ENCODE measurements at regions not wholly inside any gene's neighbourhood (a gene's known extent, or its start where the extent isn't known, plus 50 kb on each side); places are given as distances from the start of the nearest gene placed in this dataset.

GRCh38 chr19:31497709-31498108, 148.5 kb upstream of the TSHZ3 start:
- H3K4me1 Mint-ChIP-seq: no peaks in the 10 kb centered on the region
- Histone ChIP-seq H3K9me3 (ENCODE audit: control insufficient read depth in 2 of 2, low read length in 2 of 2) (no peaks in the 10 kb centered on the region), H3K27me3 (ENCODE audit: control insufficient read depth, insufficient read depth, low read length) (no peaks in the 10 kb centered on the region), H3K4me1 (ENCODE audit: control insufficient read depth, insufficient read depth, low read length, poor library complexity, severe bottlenecking) (no peaks in the 10 kb centered on the region), H3K27ac (ENCODE audit: insufficient read depth, low read length, poor library complexity, severe bottlenecking) (no peak overlapping the region), H3K36me3 (ENCODE audit: control insufficient read depth, insufficient read depth, low read length) (no peaks in the 10 kb centered on the region), H3K4me3 (ENCODE audit: low read depth, low read length) (no peak overlapping the region)
- no peak overlapping the region for H3K27ac Mint-ChIP-seq
- peaks cover 8% of the 10 kb centered on the region for H3K27me3 Mint-ChIP-seq
- H3K9me3 Mint-ChIP-seq: peaks cover 0 to 6% (median 0%) of the 10 kb centered on the region in 7 donors
- no peak for ATAC-seq (ENCODE audit: low read depth in 2 of 2)
- H3K36me3 Mint-ChIP-seq: no peaks in the 10 kb centered on the region
- no peak overlapping the region for H3K4me3 Mint-ChIP-seq
- DNase-seq: no peak

GRCh38 chr19:31498781-31499180, 149.5 kb upstream of the TSHZ3 start:
- Histone ChIP-seq H3K27ac (ENCODE audit: insufficient read depth, low read length, poor library complexity, severe bottlenecking) (no peak overlapping the region), H3K9me3 (ENCODE audit: control insufficient read depth in 2 of 2, low read length in 2 of 2) (no peaks in the 10 kb centered on the region), H3K36me3 (ENCODE audit: control insufficient read depth, insufficient read depth, low read length) (no peaks in the 10 kb centered on the region), H3K27me3 (ENCODE audit: control insufficient read depth, insufficient read depth, low read length) (no peaks in the 10 kb centered on the region), H3K4me1 (ENCODE audit: control insufficient read depth, insufficient read depth, low read length, poor library complexity, severe bottlenecking) (no peaks in the 10 kb centered on the region), H3K4me3 (ENCODE audit: low read depth, low read length) (no peak overlapping the region)
- peaks cover 0 to 6% (median 0%) of the 10 kb centered on the region in 7 donors for H3K9me3 Mint-ChIP-seq
- H3K4me1 Mint-ChIP-seq: no peaks in the 10 kb centered on the region
- DNase-seq: no peak
- peaks cover 8% of the 10 kb centered on the region for H3K27me3 Mint-ChIP-seq
- H3K36me3 Mint-ChIP-seq: no peaks in the 10 kb centered on the region
- H3K27ac Mint-ChIP-seq: no peak overlapping the region
- no peak overlapping the region for H3K4me3 Mint-ChIP-seq
- no peak for ATAC-seq (ENCODE audit: low read depth in 2 of 2)

- Mint-ChIP-seq H3K9me3 (peaks cover 0 to 6% (median 0%) of the 10 kb centered on the region in 7 donors), H3K36me3 (no peaks in the 10 kb centered on the region), H3K4me1 (no peaks in the 10 kb centered on the region), H3K4me3 (no peak overlapping the region), H3K27ac (no peak overlapping the region), H3K27me3 (peaks cover 8% of the 10 kb centered on the region)
- H3K4me1 ChIP-seq (ENCODE audit: control insufficient read depth, insufficient read depth, low read length, poor library complexity, severe bottlenecking): no peaks in the 10 kb centered on the region
- no peak for DNase-seq
- no peak overlapping the region for H3K27ac ChIP-seq (ENCODE audit: insufficient read depth, low read length, poor library complexity, severe bottlenecking)
- no peaks in the 10 kb centered on the region for H3K36me3 ChIP-seq (ENCODE audit: control insufficient read depth, insufficient read depth, low read length)
- no peaks in the 10 kb centered on the region for H3K9me3 ChIP-seq (ENCODE audit: control insufficient read depth in 2 of 2, low read length in 2 of 2)
- no peaks in the 10 kb centered on the region for H3K27me3 ChIP-seq (ENCODE audit: control insufficient read depth, insufficient read depth, low read length)
- ATAC-seq (ENCODE audit: low read depth in 2 of 2): no peak
- H3K4me3 ChIP-seq (ENCODE audit: low read depth, low read length): no peak overlapping the region
Observed at GRCh38 chr19:31499281-31500196, 150.3 kb upstream of the TSHZ3 start.

- no peaks in the 10 kb centered on the region for H3K27me3 ChIP-seq (ENCODE audit: control insufficient read depth, insufficient read depth, low read length)
- H3K4me3 ChIP-seq (ENCODE audit: low read depth, low read length): no peak overlapping the region
- Mint-ChIP-seq H3K36me3 (no peaks in the 10 kb centered on the region), H3K27ac (no peak overlapping the region), H3K9me3 (peaks cover 0 to 6% (median 0%) of the 10 kb centered on the region in 7 donors), H3K4me3 (no peak overlapping the region), H3K27me3 (peaks cover 8% of the 10 kb centered on the region), H3K4me1 (no peaks in the 10 kb centered on the region)
- ATAC-seq (ENCODE audit: low read depth in 2 of 2) (no peak), DNase-seq (no peak)
- no peaks in the 10 kb centered on the region for H3K4me1 ChIP-seq (ENCODE audit: control insufficient read depth, insufficient read depth, low read length, poor library complexity, severe bottlenecking)
- H3K36me3 ChIP-seq (ENCODE audit: control insufficient read depth, insufficient read depth, low read length): no peaks in the 10 kb centered on the region
- no peaks in the 10 kb centered on the region for H3K9me3 ChIP-seq (ENCODE audit: control insufficient read depth in 2 of 2, low read length in 2 of 2)
- no peak overlapping the region for H3K27ac ChIP-seq (ENCODE audit: insufficient read depth, low read length, poor library complexity, severe bottlenecking)
Observed at GRCh38 chr19:31500197-31500830, 151.1 kb upstream of the TSHZ3 start.

- Mint-ChIP-seq H3K4me3 (no peak overlapping the region), H3K9me3 (peaks cover 0 to 6% (median 0%) of the 10 kb centered on the region in 7 donors), H3K4me1 (no peaks in the 10 kb centered on the region), H3K36me3 (no peaks in the 10 kb centered on the region), H3K27ac (no peak overlapping the region), H3K27me3 (peaks cover 8% of the 10 kb centered on the region)
- Histone ChIP-seq H3K27ac (ENCODE audit: insufficient read depth, low read length, poor library complexity, severe bottlenecking) (no peak overlapping the region), H3K4me3 (ENCODE audit: low read depth, low read length) (no peak overlapping the region), H3K4me1 (ENCODE audit: control insufficient read depth, insufficient read depth, low read length, poor library complexity, severe bottlenecking) (no peaks in the 10 kb centered on the region), H3K27me3 (ENCODE audit: control insufficient read depth, insufficient read depth, low read length) (no peaks in the 10 kb centered on the region), H3K9me3 (ENCODE audit: control insufficient read depth in 2 of 2, low read length in 2 of 2) (no peaks in the 10 kb centered on the region), H3K36me3 (ENCODE audit: control insufficient read depth, insufficient read depth, low read length) (no peaks in the 10 kb centered on the region)
- ATAC-seq (ENCODE audit: low read depth in 2 of 2) (no peak), DNase-seq (no peak)
Observed at GRCh38 chr19:31500946-31501345, 151.7 kb upstream of the TSHZ3 start.

- no peak overlapping the region for H3K4me3 ChIP-seq (ENCODE audit: low read depth, low read length)
- DNase-seq (no peak), ATAC-seq (ENCODE audit: low read depth in 2 of 2) (no peak)
- Mint-ChIP-seq H3K27me3 (peaks cover 8% of the 10 kb centered on the region), H3K36me3 (no peaks in the 10 kb centered on the region), H3K27ac (no peak overlapping the region), H3K9me3 (peaks cover 0 to 6% (median 0%) of the 10 kb centered on the region in 7 donors), H3K4me1 (no peaks in the 10 kb centered on the region), H3K4me3 (no peak overlapping the region)
- no peaks in the 10 kb centered on the region for H3K4me1 ChIP-seq (ENCODE audit: control insufficient read depth, insufficient read depth, low read length, poor library complexity, severe bottlenecking)
- no peaks in the 10 kb centered on the region for H3K36me3 ChIP-seq (ENCODE audit: control insufficient read depth, insufficient read depth, low read length)
- no peaks in the 10 kb centered on the region for H3K9me3 ChIP-seq (ENCODE audit: control insufficient read depth in 2 of 2, low read length in 2 of 2)
- no peak overlapping the region for H3K27ac ChIP-seq (ENCODE audit: insufficient read depth, low read length, poor library complexity, severe bottlenecking)
- no peaks in the 10 kb centered on the region for H3K27me3 ChIP-seq (ENCODE audit: control insufficient read depth, insufficient read depth, low read length)
Observed at GRCh38 chr19:31501427-31502195, 152.4 kb upstream of the TSHZ3 start.

- Mint-ChIP-seq H3K4me1 (no peaks in the 10 kb centered on the region), H3K36me3 (no peaks in the 10 kb centered on the region), H3K9me3 (peaks cover 0 to 5% (median 0%) of the 10 kb centered on the region in 7 donors), H3K4me3 (no peak overlapping the region), H3K27me3 (peaks cover 8% of the 10 kb centered on the region), H3K27ac (no peak overlapping the region)
- no peak overlapping the region for H3K27ac ChIP-seq (ENCODE audit: insufficient read depth, low read length, poor library complexity, severe bottlenecking)
- no peaks in the 10 kb centered on the region for H3K9me3 ChIP-seq (ENCODE audit: control insufficient read depth in 2 of 2, low read length in 2 of 2)
- H3K4me1 ChIP-seq (ENCODE audit: control insufficient read depth, insufficient read depth, low read length, poor library complexity, severe bottlenecking): no peaks in the 10 kb centered on the region
- DNase-seq (no peak), ATAC-seq (ENCODE audit: low read depth in 2 of 2) (no peak)
- H3K4me3 ChIP-seq (ENCODE audit: low read depth, low read length): no peak overlapping the region
- H3K36me3 ChIP-seq (ENCODE audit: control insufficient read depth, insufficient read depth, low read length): no peaks in the 10 kb centered on the region
- H3K27me3 ChIP-seq (ENCODE audit: control insufficient read depth, insufficient read depth, low read length): no peaks in the 10 kb centered on the region
Observed at GRCh38 chr19:31502536-31503170, 153.4 kb upstream of the TSHZ3 start.

Measured in CD4-positive, CD25-positive, alpha-beta regulatory T cell (primary cell).